MCF 10A (cell line): ENCODE measurements at regions not wholly inside any gene's neighbourhood (a gene's known extent, or its start where the extent isn't known, plus 50 kb on each side); places are given as distances from the start of the nearest gene placed in this dataset.

ENCODE experiments used
- BruUV-seq: library from RNA; stranded (reverse); fragments of 400-500 nt; replicated peaks from 2 replicates; lab custom pipeline; 2021; lab: Mats Ljungman, UMichigan
- CTCF ChIA-PET: fragments of 300-600 bp; sonication (Branson Sonifier 250); formaldehyde crosslinking; extraction: SDS; loops from one replicate; lab custom pipeline; 2021; ENCODE audit warnings: antibody characterized with exemption, inconsistent platforms; lab: Yijun Ruan, JAX
- POLR2A ChIA-PET: fragments of 300-600, 350-650 bp; sonication (Branson Sonifier 250); formaldehyde crosslinking; extraction: SDS; loops from one replicate; lab custom pipeline; 2020; ENCODE audit warnings: antibody characterized with exemption, inconsistent platforms; lab: Yijun Ruan, JAX
- DNase-seq: peaks from one replicate; pipeline ENCODE4 v3.0.0-alpha.2; 2018; ENCODE audit not compliant: unreplicated experiment
- H3K27ac Mint-ChIP-seq: one replicate; pipeline ENCODE4 v1.8.0; 2022; ENCODE audit warnings: mild to moderate bottlenecking, low read depth, mixed read lengths; ENCODE audit not compliant: unreplicated experiment
- H3K27me3 Mint-ChIP-seq: one replicate; pipeline ENCODE4 v1.8.0; 2022; ENCODE audit warnings: mixed read lengths; ENCODE audit not compliant: insufficient read depth, unreplicated experiment
- H3K36me3 Mint-ChIP-seq: one replicate; pipeline ENCODE4 v1.8.0; 2022; ENCODE audit warnings: mild to moderate bottlenecking, moderate library complexity, mixed read lengths; ENCODE audit not compliant: insufficient read depth, unreplicated experiment
- H3K4me1 Mint-ChIP-seq: one replicate; pipeline ENCODE4 v1.8.0; 2022; ENCODE audit warnings: mixed read lengths; ENCODE audit not compliant: insufficient read depth, unreplicated experiment
- H3K4me3 Mint-ChIP-seq: one replicate; pipeline ENCODE4 v1.8.0; 2022; ENCODE audit warnings: mild to moderate bottlenecking, moderate library complexity, mixed read lengths; ENCODE audit not compliant: unreplicated experiment
- H3K9me3 Mint-ChIP-seq: one replicate; pipeline ENCODE4 v1.8.0; 2022; ENCODE audit warnings: mixed read lengths; ENCODE audit not compliant: unreplicated experiment
- CTCF ChIP-seq: fragments of 200-600 bp; IDR thresholded peaks from one replicate; pipeline ENCODE4 v1.8.0; 2022; ENCODE audit warnings: antibody characterized with exemption, mild to moderate bottlenecking; ENCODE audit not compliant: unreplicated experiment
- intact Hi-C: fragments of 100-400 bp; cut with micrococcal nuclease; formaldehyde crosslinking; loops from 2 replicates; pipeline ENCODE4 v1.14.1; 2022

- no peaks in the 10 kb centered on the region for H3K9me3 Mint-ChIP-seq
- no TSS peak for BruUV-seq
- CTCF ChIA-PET = interaction anchor here (0.6 to 1.1 kb wide), 4 partner anchors 8 to 1165 kb away, joined by 3 to 4 read pairs (median 3); no protein-coding TSS in a partner anchor
Measured at GRCh38 chr22:44550711-44551491, 52.9 kb upstream of the RTL6 start.

GRCh38 chr22:44549701-44550100 lies 51.7 kb upstream of the RTL6 start:
- ChIA-PET POLR2A (no interaction called here), CTCF (interaction anchor here (0.7 to 1.3 kb wide), 3 partner anchors 18 to 557 kb away, joined by 3 to 4 read pairs (median 3); no protein-coding TSS in a partner anchor)
- no peak overlapping the region for H3K27ac Mint-ChIP-seq
- H3K9me3 Mint-ChIP-seq = no peaks in the 10 kb centered on the region
- TF ChIP-seq CTCF = no peak
- no TSS peak for BruUV-seq
- no peak for DNase-seq
- peaks cover 11% of the 10 kb centered on the region for H3K4me1 Mint-ChIP-seq
- peaks cover 10% of the 10 kb centered on the region for H3K27me3 Mint-ChIP-seq
- no peak overlapping the region for H3K4me3 Mint-ChIP-seq
- H3K36me3 Mint-ChIP-seq = no peaks in the 10 kb centered on the region
- intact Hi-C loops = loop anchor here (10.0 kb wide), 1 partner anchor 55 kb away; the partner anchor contains the start of gene RTL6

More at GRCh38 chr22:44550711-44551491, 52.9 kb upstream of the RTL6 start:
- H3K27me3 Mint-ChIP-seq = peaks cover 22% of the 10 kb centered on the region
- POLR2A ChIA-PET = interaction anchor here (1.2 kb wide), 1 partner anchor 8 kb away, joined by 4 read pairs; no protein-coding TSS in a partner anchor
- no peaks in the 10 kb centered on the region for H3K36me3 Mint-ChIP-seq
- peaks cover 17% of the 10 kb centered on the region for H3K4me1 Mint-ChIP-seq
- no peak overlapping the region for H3K27ac Mint-ChIP-seq
- TF ChIP-seq CTCF = no peak
- peak; percentile 93 for DNase-seq
- peak overlapping the region; percentile 48 for H3K4me3 Mint-ChIP-seq
- intact Hi-C loops = loop anchor here (10.0 kb wide), 1 partner anchor 56 kb away; the partner anchor contains the start of gene RTL6

GRCh38 chr22:44548981-44549380 lies 50.9 kb upstream of the RTL6 start:
- Mint-ChIP-seq H3K36me3 (no peaks in the 10 kb centered on the region), H3K4me3 (no peak overlapping the region), H3K9me3 (no peaks in the 10 kb centered on the region), H3K4me1 (peaks cover 11% of the 10 kb centered on the region), H3K27me3 (peaks cover 2% of the 10 kb centered on the region), H3K27ac (no peak overlapping the region)
- no peak for TF ChIP-seq CTCF
- ChIA-PET CTCF (interaction anchor here (1.3 kb wide), 1 partner anchor 18 kb away, joined by 4 read pairs; no protein-coding TSS in a partner anchor), POLR2A (no interaction called here)
- DNase-seq = no peak
- intact Hi-C loops = no loop called here
- no TSS peak for BruUV-seq
